Aorta (tissue), 5 donors: ENCODE measurements at regions not wholly inside any gene's neighbourhood (a gene's known extent, or its start where the extent isn't known, plus 50 kb on each side); places are given as distances from the start of the nearest gene placed in this dataset.

ENCODE experiments used
- ATAC-seq: fragments of 200-7000 bp; cut with Tn5 transposase; one replicate; pipeline ENCODE4 v1.9.1; 2022; ENCODE audit warnings: moderate library complexity; ENCODE audit not compliant: low FRiP score
- DNase-seq, 2 donors: peaks; one replicate each; pipeline ENCODE4 v3.0.0-alpha.2; 2020
- H3K27ac ChIP-seq, 2 donors: one replicate each; pipeline ENCODE4 v1.5.1; 2013; ENCODE audit warnings: low read length in 2 of 2, mild to moderate bottlenecking in 2 of 2, moderate library complexity in 2 of 2, control low read depth in 1 of 2, inconsistent platforms in 1 of 2, low read depth in 1 of 2
- H3K27me3 ChIP-seq, 2 donors: one replicate each; pipeline ENCODE4 v1.6.1; 2013; ENCODE audit warnings: control low read depth in 1 of 2, low read length in 1 of 2, mild to moderate bottlenecking in 1 of 2, moderate library complexity in 1 of 2; ENCODE audit not compliant: insufficient read depth in 2 of 2, control insufficient read depth in 1 of 2
- H3K36me3 ChIP-seq, 2 donors: one replicate each; pipeline ENCODE4 v1.6.1; 2013; ENCODE audit warnings: control low read depth in 1 of 2, low read length in 1 of 2, mild to moderate bottlenecking in 1 of 2; ENCODE audit not compliant: insufficient read depth in 2 of 2, control insufficient read depth in 1 of 2
- H3K4me1 ChIP-seq, 2 donors: one replicate each; pipeline ENCODE4 v1.6.1; 2013; ENCODE audit warnings: low read length in 2 of 2, control low read depth in 1 of 2, mild to moderate bottlenecking in 1 of 2, moderate library complexity in 1 of 2; ENCODE audit not compliant: insufficient read depth in 2 of 2, control insufficient read depth in 1 of 2
- H3K4me3 ChIP-seq, 2 donors: one replicate each; pipeline ENCODE4 v1.5.1; 2013; ENCODE audit warnings: low read length in 2 of 2, control low read depth in 1 of 2, mild to moderate bottlenecking in 1 of 2
- H3K9me3 ChIP-seq: one replicate; pipeline ENCODE4 v1.6.1; 2013; ENCODE audit warnings: mild to moderate bottlenecking, low read length; ENCODE audit not compliant: control insufficient read depth
- WGBS, 2 donors: extraction: QIAGEN DNeasy Blood & Tissue Kit; methylation state at CpG; one replicate each; pipeline ENCODE4 v1.1.7; 2013; 5-methylcytosine and 5-hydroxymethylcytosine counted together
- intact Hi-C, 2 donors: fragments of 100-400 bp; cut with DNase I; formaldehyde crosslinking; loops; one replicate each; pipeline versions ENCODE4 v1.14.2 to v1.15.0; 2022
- donor health status: healthy with polysubstance abuse.
- donor health status: Bipolar disorder and iron deficiency.
- donor health status: DM: no; HTN: no; CAD: no.
- donor health status: DM: no; HTN: no; CAD: no.
- donor health status: DM: yes; HTN: yes; CAD: no.

DNA sequence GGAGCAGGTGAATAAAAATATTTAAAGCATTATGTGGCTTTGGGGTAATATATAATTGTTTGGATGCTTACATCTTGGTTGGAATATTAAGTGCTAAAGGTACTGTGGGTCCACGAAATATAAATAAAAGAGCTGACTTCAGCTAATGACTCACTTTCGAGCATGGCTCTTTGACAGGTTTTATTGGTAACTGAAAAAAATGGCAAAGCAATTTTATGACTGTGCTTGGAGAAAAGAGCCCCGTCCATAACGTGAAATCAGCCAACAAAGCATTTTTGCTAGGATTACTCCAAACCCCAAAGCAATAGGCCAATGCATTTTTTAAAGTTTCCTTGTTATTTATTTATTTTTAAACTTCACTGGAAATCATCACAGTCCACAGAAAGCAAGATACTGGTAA is 397.2 kb upstream of the CDH19 start:
- intact Hi-C loops = no loop called here
- Histone ChIP-seq H3K4me1 (no peaks in the 10 kb centered on the region), H3K9me3 (no peaks in the 10 kb centered on the region), H3K4me3 (no peak overlapping the region), H3K27me3 (no peaks in the 10 kb centered on the region), H3K36me3 (no peaks in the 10 kb centered on the region), H3K27ac (no peak overlapping the region)
- no peak for ATAC-seq
- WGBS, 2 donors = 50 to 52% methylated on average over 4 of the region's 4 CpGs
- DNase-seq = no peak

DNA sequence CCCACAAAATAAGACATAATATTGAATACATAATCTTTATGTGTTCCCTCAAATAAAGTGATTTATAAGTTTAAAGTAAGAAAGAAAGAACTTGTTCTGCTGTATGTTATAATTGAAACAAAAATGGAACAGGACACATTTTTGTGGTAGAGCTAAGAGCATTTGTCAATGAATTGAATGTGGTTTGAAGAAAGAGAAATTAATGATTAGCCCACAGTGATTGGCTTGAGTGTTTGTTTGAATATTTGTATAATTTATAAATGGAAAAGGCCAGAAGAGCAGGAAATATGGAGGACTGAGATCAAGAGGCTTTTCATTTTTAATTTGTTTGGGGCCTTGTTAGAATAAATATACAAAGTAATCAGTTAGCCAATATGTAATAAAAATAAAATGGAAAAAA is 395.1 kb upstream of the CDH19 start:
- DNase-seq (no peak), ATAC-seq (no peak)
- intact Hi-C loops = no loop called here
- Histone ChIP-seq H3K9me3 (no peaks in the 10 kb centered on the region), H3K4me3 (no peak overlapping the region), H3K27ac (no peak overlapping the region), H3K36me3 (no peaks in the 10 kb centered on the region), H3K4me1 (no peaks in the 10 kb centered on the region), H3K27me3 (no peaks in the 10 kb centered on the region)

DNA sequence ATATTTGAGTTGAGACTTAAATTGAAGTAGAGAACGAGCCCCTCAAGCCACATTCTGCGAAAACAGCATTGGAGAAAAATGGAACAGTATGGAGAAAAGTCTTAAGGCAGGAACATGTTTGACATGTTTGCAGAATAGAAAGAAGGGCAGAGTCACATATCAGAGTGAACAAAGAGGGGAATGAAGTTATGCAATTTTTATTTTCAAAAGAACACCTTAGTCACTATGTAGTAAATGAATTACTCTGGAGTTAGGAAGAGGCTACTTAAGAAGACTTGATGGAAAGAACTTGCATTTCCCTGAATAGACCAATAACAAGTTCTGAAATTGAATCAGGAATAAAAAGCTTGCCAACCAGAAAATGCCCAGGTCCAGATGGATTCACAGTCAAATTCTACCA is 391.4 kb upstream of the CDH19 start:
- Histone ChIP-seq H3K36me3 (no peaks in the 10 kb centered on the region), H3K4me3 (no peak overlapping the region), H3K9me3 (no peaks in the 10 kb centered on the region), H3K4me1 (no peaks in the 10 kb centered on the region), H3K27me3 (no peaks in the 10 kb centered on the region), H3K27ac (no peak overlapping the region)
- intact Hi-C loops = no loop called here
- ATAC-seq = no peak
- DNase-seq = no peak
- 86 to 91% methylated on average over 2 of the region's 2 CpGs for WGBS, 2 donors

DNA sequence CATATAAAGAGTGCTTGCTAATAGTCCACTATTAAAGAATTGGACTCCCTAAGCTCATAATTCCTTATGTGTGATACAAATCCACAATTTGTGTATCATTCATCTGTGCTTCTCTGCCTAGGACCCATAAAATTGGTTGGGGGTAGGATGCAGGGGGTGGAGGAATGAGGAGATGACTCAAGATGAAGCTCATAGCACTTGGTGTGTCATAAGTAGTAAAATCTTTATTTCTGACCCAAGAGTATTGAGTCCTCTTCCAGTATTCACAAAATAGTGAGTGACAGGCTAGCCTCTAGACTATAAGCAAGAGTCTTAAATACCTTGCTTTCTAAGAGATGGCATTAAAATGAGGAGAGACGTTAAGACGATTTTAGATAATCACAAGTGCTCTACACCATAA is 390.9 kb upstream of the CDH19 start:
- H3K27me3 ChIP-seq = no peaks in the 10 kb centered on the region
- H3K9me3 ChIP-seq = no peaks in the 10 kb centered on the region
- DNase-seq (no peak), ATAC-seq (no peak)
- H3K36me3 ChIP-seq = no peaks in the 10 kb centered on the region
- WGBS, 2 donors = 83 to 91% methylated on average over 2 of the region's 2 CpGs
- intact Hi-C loops = no loop called here
- H3K27ac ChIP-seq = no peak overlapping the region
- no peak overlapping the region for H3K4me3 ChIP-seq
- H3K4me1 ChIP-seq = no peaks in the 10 kb centered on the region

DNA sequence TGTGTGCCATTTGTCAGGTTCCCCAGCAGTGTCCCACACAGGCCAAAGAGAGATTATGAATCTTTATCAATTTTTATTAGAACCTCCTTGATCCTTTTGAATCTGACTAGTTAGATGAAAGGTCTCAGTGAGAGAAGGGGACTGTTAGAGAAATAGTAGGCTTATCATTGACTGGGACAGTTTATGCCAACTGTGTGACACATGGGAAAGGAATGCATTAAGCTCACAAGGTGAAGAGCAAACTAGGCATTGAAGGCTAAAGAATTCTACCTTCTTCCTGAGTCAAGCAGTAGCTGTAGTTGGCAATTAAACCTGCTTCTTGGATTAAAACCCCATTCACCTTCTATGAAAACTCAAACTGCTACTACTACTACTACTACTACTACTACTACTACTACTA is 389.6 kb upstream of the CDH19 start:
- Histone ChIP-seq H3K4me3 (no peak overlapping the region), H3K4me1 (no peaks in the 10 kb centered on the region), H3K27me3 (no peaks in the 10 kb centered on the region), H3K9me3 (no peaks in the 10 kb centered on the region), H3K36me3 (no peaks in the 10 kb centered on the region), H3K27ac (no peak overlapping the region)
- no peak for DNase-seq
- ATAC-seq = no peak
- intact Hi-C loops = no loop called here

DNA sequence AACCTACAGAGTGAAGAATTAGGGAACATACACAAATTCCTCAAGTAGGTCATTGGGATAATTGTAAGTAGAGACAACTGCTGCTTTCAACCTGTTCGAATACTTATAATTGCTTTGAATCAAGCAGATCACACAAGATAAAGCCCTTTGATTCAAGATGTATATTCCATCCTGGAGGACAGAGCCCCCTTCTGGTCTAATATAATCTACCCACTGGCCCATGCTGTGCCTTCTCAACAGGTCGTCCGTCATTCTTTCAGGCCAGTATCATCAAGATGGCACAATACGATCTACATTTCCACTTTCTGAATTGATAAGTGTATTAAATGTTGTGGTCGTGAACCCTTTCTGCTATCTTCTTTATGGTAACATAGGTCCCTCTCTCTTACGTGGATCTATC is 387.0 kb upstream of the CDH19 start:
- no peak for DNase-seq
- H3K4me1 ChIP-seq = no peaks in the 10 kb centered on the region
- H3K9me3 ChIP-seq = peaks cover 2% of the 10 kb centered on the region
- H3K4me3 ChIP-seq = no peak overlapping the region
- H3K27me3 ChIP-seq = no peaks in the 10 kb centered on the region
- no peak for ATAC-seq
- WGBS, 2 donors = 88 to 92% methylated on average over 6 of the region's 6 CpGs
- intact Hi-C loops = no loop called here
- no peaks in the 10 kb centered on the region for H3K36me3 ChIP-seq
- H3K27ac ChIP-seq = no peak overlapping the region

DNA sequence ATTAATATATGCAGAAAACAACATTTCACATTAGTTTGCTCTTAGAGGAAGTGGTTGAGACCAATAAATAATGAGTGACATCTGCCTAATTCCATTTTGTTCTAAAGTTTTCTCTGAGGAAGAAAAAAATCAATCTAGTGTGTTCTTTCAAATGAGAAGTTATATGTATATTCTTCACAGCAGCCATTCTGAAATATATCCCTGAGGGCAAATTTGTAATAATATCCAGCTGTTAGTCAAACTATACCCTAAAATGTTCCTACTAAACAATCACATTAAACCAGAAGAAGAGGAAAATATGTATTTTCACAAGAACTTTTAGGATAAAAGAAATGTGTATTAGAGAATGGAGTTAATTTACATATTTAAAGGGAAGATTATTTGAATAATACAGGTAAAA is 375.1 kb upstream of the CDH19 start:
- no peak overlapping the region for H3K4me3 ChIP-seq
- H3K27me3 ChIP-seq = no peaks in the 10 kb centered on the region
- no peaks in the 10 kb centered on the region for H3K36me3 ChIP-seq
- no peak overlapping the region for H3K27ac ChIP-seq
- no peak for ATAC-seq
- H3K4me1 ChIP-seq = no peaks in the 10 kb centered on the region
- DNase-seq = no peak
- no peaks in the 10 kb centered on the region for H3K9me3 ChIP-seq
- intact Hi-C loops = loop anchor here in 1 of 2 donors (5.0 to 10.0 kb wide), 2 partner anchors 54 to 63 kb away; no protein-coding TSS in a partner anchor

DNA sequence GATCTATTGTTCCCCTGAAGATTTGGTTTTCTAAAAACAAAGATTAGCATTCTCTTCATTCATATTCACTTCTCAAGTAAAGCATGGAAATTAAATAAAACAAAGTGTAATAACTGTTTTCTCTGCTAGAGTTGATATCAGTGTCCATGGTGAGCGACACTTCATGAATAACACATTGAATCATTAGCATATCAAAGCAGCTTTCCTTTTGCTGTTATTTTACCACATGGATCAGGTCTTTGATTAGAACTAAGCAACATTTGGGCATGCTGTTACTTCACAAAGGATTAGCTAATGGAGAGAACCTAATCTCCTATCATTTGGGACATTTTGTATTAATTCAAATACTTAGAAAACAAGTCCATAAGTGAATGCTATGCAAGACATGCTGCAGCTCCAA is 368.8 kb upstream of the CDH19 start:
- no peak for ATAC-seq
- Histone ChIP-seq H3K9me3 (no peaks in the 10 kb centered on the region), H3K27me3 (no peaks in the 10 kb centered on the region), H3K4me1 (no peaks in the 10 kb centered on the region), H3K36me3 (no peaks in the 10 kb centered on the region), H3K4me3 (no peak overlapping the region), H3K27ac (no peak overlapping the region)
- DNase-seq = no peak
- intact Hi-C loops = loop anchor here in 1 of 2 donors (10.0 kb wide), 1 partner anchor 48 kb away; no protein-coding TSS in a partner anchor
- 24 to 37% methylated on average over 1 of the region's 1 CpG for WGBS, 2 donors

DNA sequence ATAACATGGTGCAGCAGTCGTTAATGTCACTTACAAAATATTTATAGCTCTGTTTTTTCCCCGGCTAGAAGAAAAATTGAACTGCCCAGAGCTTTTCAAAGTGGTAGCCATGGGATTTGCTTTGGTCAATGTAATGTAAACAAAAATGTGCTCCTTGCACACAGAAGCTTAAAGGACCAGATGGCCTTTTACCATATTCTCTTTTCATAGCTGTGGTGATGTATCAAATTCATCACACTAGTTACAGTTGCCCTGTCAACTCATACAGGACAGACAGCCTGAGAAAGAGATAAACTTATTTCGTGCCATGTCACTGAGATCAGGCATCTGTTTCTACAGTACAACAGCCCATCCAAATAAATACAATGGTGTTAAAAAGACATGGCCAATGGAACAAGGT is 368.1 kb upstream of the CDH19 start:
- H3K36me3 ChIP-seq = no peaks in the 10 kb centered on the region
- H3K9me3 ChIP-seq = no peaks in the 10 kb centered on the region
- no peaks in the 10 kb centered on the region for H3K4me1 ChIP-seq
- intact Hi-C loops = loop anchor here in 1 of 2 donors (10.0 kb wide), 1 partner anchor 47 kb away; no protein-coding TSS in a partner anchor
- H3K27ac ChIP-seq = no peak overlapping the region
- H3K4me3 ChIP-seq = no peak overlapping the region
- H3K27me3 ChIP-seq = no peaks in the 10 kb centered on the region
- DNase-seq (no peak), ATAC-seq (no peak)
- 2 to 12% methylated on average over 3 of the region's 3 CpGs for WGBS, 2 donors
